Activated CD4-positive, CD25-positive, alpha-beta regulatory T cell treated with anti-CD3 and anti-CD28 coated beads, Interleukin-2, amount 50 U/mL, for 24 hours (primary cell): ENCODE measurements at regions not wholly inside any gene's neighbourhood (a gene's known extent, or its start where the extent isn't known, plus 50 kb on each side); places are given as distances from the start of the nearest gene placed in this dataset.

ENCODE experiments used
- ATAC-seq, 2 donors: fragments of 150-1000 bp; cut with Tn5 transposase; one replicate each; pipeline ENCODE4 v1.10.0; 2021; ENCODE audit warnings: mild to moderate bottlenecking in 1 of 2, moderate library complexity in 1 of 2

DNA sequence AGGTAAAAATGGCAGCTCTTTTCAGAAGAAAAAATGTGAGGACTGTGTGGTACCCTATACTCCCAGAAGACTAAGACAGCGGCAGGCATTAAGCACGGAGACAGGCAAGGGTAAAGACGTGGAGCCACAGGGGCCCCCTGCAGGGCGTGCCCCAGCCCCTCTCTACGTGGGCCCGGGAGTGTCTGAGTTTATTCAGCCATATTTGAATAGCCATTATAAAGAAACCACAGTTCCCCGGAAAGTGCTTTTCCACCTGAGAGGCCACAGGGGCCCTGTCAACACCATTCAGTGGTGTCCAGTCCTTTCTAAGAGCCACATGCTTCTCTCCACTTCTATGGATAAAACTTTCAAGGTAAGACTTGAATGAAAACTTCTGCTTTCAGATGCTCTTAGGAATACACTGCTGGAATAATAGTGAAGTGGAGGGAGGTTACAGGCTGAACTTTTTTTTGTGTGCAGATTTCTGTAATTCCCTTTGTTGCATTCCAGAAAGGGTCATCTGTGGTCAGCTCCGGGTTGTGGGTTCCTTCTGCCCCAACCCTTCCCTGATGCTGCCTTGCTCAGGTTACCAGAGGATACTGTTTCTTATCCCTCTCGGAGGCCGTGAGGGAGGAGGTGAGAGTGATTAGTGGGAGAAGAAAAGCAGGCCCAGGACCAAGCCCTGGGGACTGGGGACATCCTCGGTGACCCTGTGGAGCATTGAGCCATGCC lies 58.4 kb downstream of the SLC25A47 start:
- no peak for ATAC-seq

DNA sequence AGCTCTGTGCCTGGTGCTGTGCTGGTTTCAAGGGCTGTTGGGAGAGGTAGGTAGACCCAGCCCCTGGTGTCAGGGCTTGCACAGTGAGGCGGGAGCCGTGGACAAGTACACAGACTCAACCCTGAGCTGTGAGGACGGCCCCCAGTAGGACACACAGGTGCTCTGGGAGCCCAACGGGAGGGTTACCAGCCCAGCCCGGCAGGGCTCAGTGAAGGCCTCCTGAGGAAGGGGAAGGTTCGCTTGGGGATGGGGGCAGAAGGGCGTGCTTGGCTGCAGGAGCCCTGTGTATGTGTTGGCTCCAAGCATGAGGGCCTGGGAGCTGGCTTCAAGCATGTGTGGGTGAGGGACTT lies 58.9 kb downstream of the SLC25A47 start:
- no peak for ATAC-seq

GRCh38 chr14:100383727-100384158 lies 60.6 kb downstream of the SLC25A47 start:
- ATAC-seq: peak; percentile 76 to 87

DNA sequence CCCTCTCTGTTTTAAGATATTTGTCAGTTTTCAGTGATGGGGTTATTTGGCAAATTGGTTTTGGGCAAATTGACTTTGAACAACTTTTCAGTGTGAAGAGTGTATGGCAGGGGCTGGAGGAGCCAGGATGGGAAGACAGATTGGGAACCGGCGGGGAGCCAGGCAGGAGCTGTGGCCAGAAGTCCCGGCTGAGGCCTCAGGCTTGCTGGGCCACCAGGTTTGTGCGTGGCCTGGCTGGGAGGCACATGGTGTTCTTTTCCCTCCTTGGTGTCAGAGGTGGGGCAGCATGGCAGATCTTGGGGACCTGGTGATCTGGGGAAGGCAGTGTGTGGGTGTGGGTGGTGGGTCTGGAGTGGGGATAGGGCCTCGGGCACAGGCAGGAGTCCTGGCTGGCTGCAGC lies 61.1 kb downstream of the SLC25A47 start:
- no peak for ATAC-seq

DNA sequence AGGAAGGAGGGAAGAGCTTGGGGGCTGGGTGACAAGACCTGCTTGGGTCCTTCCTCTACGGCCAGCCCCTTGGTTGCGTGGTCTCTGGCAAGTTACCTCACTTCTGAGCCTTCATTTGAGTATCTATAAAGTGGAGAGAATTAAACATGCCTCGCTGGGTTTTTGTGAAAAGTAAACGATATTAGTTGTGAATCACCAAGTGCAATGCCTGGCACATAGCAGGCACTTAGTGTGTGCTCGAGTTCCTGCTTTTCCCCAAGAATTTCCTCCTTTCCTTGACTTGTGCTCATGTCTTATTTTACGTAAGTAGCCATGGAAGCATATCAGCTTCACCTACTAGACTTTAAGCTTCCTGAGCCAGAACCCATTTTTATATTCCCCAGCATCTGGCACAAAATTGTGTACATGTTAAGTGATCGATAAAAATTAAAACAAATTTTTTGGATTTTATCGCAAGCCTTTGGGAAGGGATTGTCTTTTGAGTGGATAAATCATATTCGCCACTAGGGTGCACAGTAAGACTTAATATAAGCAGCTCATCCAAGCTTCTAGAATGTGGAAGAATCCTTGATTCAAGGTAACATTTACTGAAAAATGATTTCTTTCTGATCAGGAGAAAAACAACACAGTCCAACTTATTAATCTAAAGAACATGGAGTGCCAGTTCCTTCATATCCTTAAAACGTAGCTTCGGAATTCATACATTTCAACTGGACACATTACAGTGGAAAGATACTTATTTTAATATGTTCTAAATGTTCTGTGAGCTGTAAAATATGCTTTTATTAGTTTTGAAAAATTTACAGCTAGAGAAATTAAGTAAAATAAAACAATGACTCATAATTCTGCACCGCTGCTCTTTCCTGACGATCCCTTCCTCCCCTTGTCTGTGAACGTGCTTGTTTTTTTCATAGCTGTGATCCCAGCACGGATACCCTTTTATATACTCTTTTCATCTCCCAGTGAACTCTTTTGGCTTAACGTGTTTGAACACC lies 62.0 kb downstream of the SLC25A47 start:
- ATAC-seq: no peak

DNA sequence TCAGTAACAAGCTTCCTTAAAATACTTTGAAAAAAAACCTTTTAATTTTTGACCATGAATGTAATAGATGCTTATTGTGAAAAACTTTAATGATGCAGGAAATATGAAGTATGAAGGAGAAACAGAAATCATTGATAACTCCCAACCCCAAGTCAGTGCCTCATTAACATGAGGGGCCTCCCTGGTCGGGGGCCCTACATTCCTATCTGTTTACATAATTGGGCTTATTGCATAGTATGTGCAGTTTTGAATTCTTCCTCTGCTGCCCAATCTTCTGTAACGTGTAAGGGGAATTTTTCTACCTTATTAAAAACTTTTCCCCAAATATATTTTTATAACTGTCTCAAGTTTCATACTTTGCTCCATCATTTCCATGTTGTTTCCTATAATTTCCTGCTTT lies 63.0 kb downstream of the SLC25A47 start:
- ATAC-seq: no peak

DNA sequence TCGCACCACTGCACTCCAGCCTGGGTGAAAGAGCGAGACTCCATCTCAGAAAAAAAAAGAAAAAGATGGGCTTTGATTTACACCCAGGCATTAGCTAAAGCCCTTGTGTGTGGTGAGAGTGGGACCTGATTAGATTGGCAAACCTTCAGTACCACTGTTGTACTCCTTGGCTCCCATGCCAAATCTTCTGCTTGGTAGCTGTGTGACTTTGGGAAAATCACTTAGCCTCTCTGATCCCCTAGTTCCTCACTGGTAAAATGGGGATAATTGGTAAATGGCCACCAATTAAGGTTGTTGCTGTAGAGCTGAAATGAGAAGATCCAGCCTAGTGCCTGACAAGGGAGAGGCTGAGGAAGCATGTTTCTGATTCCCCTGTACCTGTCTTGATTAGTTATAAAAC lies 63.7 kb downstream of the SLC25A47 start:
- no peak for ATAC-seq

DNA sequence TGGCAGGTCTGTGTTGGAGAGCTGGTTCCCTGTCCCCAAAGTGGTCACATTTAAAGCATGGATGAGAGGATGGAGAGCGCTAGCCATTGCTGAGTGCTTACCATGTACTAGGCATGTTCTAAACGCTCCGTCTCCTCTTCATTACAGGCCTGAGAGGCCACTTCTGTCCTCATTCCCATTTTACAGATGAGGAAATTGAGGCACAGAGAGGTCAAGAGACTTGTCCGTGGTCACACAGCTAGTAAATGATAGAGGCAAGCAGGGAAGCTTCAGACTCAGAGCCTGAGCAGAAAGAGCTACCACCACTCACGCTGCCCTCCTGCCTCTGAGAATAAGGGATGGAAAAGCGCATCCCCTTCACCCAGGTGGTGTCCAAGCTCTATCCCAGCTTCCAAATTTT lies 64.3 kb downstream of the SLC25A47 start:
- no peak for ATAC-seq

- no peak for ATAC-seq
Measured at GRCh38 chr14:100388103-100389054, 65.2 kb downstream of the SLC25A47 start.

GRCh38 chr14:100389497-100390104 lies 66.5 kb downstream of the SLC25A47 start:
- no peak for ATAC-seq

- ATAC-seq: no peak
Measured at GRCh38 chr14:100391173-100391572, 68.0 kb downstream of the SLC25A47 start.

GRCh38 chr14:100391724-100392123 lies 68.6 kb downstream of the SLC25A47 start:
- no peak for ATAC-seq

DNA sequence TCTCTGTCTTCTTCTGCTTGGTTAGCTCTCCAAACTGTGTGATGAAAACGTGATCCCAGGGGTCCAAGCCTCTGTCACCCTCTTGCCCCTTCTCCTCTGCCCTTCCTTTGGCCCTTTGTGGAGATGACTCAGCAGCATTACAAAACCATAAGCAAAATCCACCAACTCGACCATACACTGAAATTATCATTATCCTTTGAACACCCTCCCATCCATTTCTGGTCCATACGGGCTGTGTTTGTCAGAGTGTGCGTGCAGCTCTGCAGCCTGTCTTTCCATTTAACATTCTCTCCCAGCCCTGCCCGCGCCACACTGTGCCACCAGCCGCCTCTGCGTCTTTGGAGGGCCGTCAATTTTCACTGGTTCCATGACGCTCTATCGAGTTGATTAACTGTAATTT lies 69.2 kb downstream of the SLC25A47 start:
- no peak for ATAC-seq

GRCh38 chr14:100393362-100393761 lies 70.2 kb downstream of the SLC25A47 start:
- no peak for ATAC-seq

GRCh38 chr14:100393906-100394732 lies 71.0 kb downstream of the SLC25A47 start:
- ATAC-seq: no peak

GRCh38 chr14:100394886-100395672 lies 71.9 kb downstream of the SLC25A47 start:
- ATAC-seq: no peak

DNA sequence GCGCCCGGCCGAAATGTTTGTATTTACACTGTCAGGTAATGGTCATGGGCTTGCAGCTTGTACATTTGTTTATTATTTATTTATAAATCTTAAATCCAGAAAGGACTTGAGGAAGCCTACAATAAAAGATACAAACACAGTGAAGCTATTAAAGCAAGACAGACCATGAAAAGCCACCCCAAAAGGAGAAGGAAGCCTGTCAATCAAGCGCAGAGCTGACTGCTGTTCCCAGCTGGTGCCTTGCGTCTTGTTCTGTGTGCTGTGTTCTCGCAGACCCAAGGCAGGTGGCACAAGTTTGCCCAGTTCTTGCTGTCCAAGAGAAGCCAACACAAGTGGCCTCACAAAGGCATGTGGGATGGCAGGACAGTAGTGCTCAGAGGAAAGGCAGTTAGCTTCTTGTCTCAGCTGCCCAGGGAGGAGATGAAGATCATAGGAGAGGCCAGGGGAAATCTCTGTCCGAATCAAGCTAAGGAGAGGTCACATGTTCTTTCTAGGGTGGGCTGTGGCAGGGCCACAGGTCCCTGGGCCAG lies 73.2 kb downstream of the SLC25A47 start:
- no peak for ATAC-seq

DNA sequence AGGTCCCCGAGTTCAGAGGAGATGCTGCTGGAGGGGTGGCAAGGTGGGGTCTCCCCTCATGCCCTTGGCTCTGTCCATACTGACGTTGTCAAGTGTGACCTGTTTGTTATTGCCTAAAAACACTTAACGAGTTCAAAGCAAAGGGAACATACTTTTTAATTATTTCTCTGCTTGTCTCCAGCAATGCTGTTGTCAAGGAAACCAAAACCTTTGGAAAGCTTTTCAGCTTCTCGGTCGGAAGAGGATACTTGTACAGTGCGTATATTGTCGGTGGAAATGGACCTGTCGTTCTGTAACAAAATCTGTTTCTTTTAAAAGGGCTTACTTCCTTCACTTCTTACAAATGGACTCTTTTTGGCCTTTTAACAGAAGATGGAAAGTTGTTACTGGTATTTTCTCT lies 73.9 kb downstream of the SLC25A47 start:
- no peak for ATAC-seq

DNA sequence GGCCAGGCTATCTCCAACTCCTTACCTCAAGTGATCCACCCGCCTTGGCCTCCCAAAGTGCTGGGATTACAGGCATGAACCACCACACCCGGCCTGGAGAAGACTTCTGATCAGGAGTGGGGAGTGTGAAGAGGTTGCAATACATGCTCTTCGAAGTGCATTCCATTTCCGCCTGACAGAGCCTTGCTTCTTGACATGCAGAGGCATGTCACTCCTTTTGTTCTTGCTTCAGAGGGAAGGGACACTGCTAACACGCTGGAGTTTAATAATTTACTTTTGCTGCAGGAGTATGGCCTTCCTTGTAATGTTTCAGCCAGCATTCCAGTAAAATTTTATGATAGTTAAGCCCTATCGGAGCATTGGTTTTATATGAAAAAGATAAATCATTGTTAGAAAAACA lies 74.9 kb downstream of the SLC25A47 start:
- ATAC-seq: no peak
